Kidney (tissue), 13 donors: ENCODE measurements at regions not wholly inside any gene's neighbourhood (a gene's known extent, or its start where the extent isn't known, plus 50 kb on each side); places are given as distances from the start of the nearest gene placed in this dataset.

Source experiments
- DNase-seq, 5 donors: peaks; one replicate each; pipeline ENCODE4 v3.0.0-alpha.2; 2013 to 2020
- FAIRE-seq: peaks from 2 replicates; lab custom pipeline; 2012; peaks lifted over from hg19 to GRCh38; lab: Jason Lieb, UNC
- H3K27ac ChIP-seq, 2 donors: one replicate each; pipeline ENCODE4 v1.7.0; 2013; ENCODE audit warnings: low read depth in 2 of 2, low read length in 2 of 2, inconsistent platforms in 1 of 2
- H3K27me3 ChIP-seq: one replicate; pipeline ENCODE4 v1.7.1; 2013; ENCODE audit warnings: low read length, inconsistent platforms; ENCODE audit not compliant: control insufficient read depth, insufficient read depth
- H3K36me3 ChIP-seq, 3 donors: one replicate each; pipeline versions ENCODE4 v1.7.0 to v1.7.1; 2013; ENCODE audit warnings: low read length in 3 of 3, control low read depth in 1 of 3, inconsistent platforms in 1 of 3; ENCODE audit not compliant: insufficient read depth in 3 of 3, control insufficient read depth in 2 of 3
- H3K4me1 ChIP-seq, 3 donors: one replicate each; pipeline versions ENCODE4 v1.7.0 to v1.7.1; 2013; ENCODE audit warnings: low read length in 3 of 3, inconsistent platforms in 1 of 3, low read depth in 1 of 3; ENCODE audit not compliant: control insufficient read depth in 2 of 3, insufficient read depth in 2 of 3
- H3K4me3 ChIP-seq, 3 donors: one replicate each; pipeline versions ENCODE4 v1.7.0 to v1.8.1; 2013; ENCODE audit warnings: low read length in 3 of 3, control low read depth in 1 of 3, inconsistent platforms in 1 of 3
- H3K9ac ChIP-seq, 3 donors: one replicate each; pipeline versions ENCODE4 v1.7.0 to v1.7.1; 2013; ENCODE audit warnings: low read length in 3 of 3, control low read depth in 1 of 3, inconsistent platforms in 1 of 3
- H3K9me3 ChIP-seq, 3 donors: one replicate each; pipeline versions ENCODE4 v1.7.0 to v1.7.1; 2013; ENCODE audit warnings: low read length in 3 of 3, control low read depth in 1 of 3, inconsistent platforms in 1 of 3; ENCODE audit not compliant: control insufficient read depth in 2 of 3, insufficient read depth in 1 of 3
- CTCF ChIP-seq: IDR thresholded peaks from 3 replicates; pipeline ENCODE4 v1.5.1; 2012; ENCODE audit warnings: mild to moderate bottlenecking, moderate library complexity, borderline replicate concordance; ENCODE audit not compliant: insufficient read depth; ENCODE audit errors: extremely low read depth
- intact Hi-C: fragments of 100-400 bp; cut with DNase I; formaldehyde crosslinking; loops from one replicate; pipeline ENCODE4 v1.11.1; 2022
- donor health status: control.
- donor health status: control.
- donor health status: control.
- donor health status: control.
- donor health status: control.
- donor health status: DM: yes; HTN: yes; CAD: no.
- donor health status: Normal renal cell carcinoma (clear cell type).

- intact Hi-C loops: no loop called here
Observed at GRCh38 chr7:136348142-136348541, 371.0 kb upstream of the MTPN start.

GRCh38 chr7:136347488-136347887 lies 370.3 kb upstream of the MTPN start:
- Histone ChIP-seq H3K27me3 (no peaks in the 10 kb centered on the region), H3K27ac (no peak overlapping the region), H3K9me3 (no peaks in the 10 kb centered on the region), H3K36me3 (no peaks in the 10 kb centered on the region), H3K9ac (no peak overlapping the region), H3K4me3 (no peak overlapping the region), H3K4me1 (peaks cover 0 to 2% (median 0%) of the 10 kb centered on the region in 3 donors)
- intact Hi-C loops: no loop called here
- FAIRE-seq (no peak), DNase-seq (no peak)
- no peak for TF ChIP-seq CTCF

More at GRCh38 chr7:136348142-136348541, 371.0 kb upstream of the MTPN start:
- no peak for FAIRE-seq
- no peaks in the 10 kb centered on the region for H3K27me3 ChIP-seq
- no peak overlapping the region for H3K9ac ChIP-seq
- peaks cover 0 to 6% (median 0%) of the 10 kb centered on the region in 3 donors for H3K4me1 ChIP-seq
- no peaks in the 10 kb centered on the region for H3K9me3 ChIP-seq
- TF ChIP-seq CTCF: no peak
- H3K36me3 ChIP-seq: no peaks in the 10 kb centered on the region
- H3K4me3 ChIP-seq: no peak overlapping the region
- H3K27ac ChIP-seq: no peak overlapping the region
- no peak for DNase-seq

- Histone ChIP-seq H3K9me3 (no peaks in the 10 kb centered on the region), H3K27me3 (no peaks in the 10 kb centered on the region), H3K36me3 (no peaks in the 10 kb centered on the region), H3K9ac (no peak overlapping the region), H3K4me3 (no peak overlapping the region), H3K27ac (no peak overlapping the region), H3K4me1 (no peaks in the 10 kb centered on the region)
- intact Hi-C loops: no loop called here
- DNase-seq (no peak), FAIRE-seq (no peak)
- no peak for TF ChIP-seq CTCF
Observed at GRCh38 chr7:136342251-136342650, 365.1 kb upstream of the MTPN start.

GRCh38 chr7:136339464-136339863 lies 362.3 kb upstream of the MTPN start:
- no peaks in the 10 kb centered on the region for H3K27me3 ChIP-seq
- DNase-seq: no peak
- H3K9me3 ChIP-seq: no peaks in the 10 kb centered on the region
- no peak for FAIRE-seq
- intact Hi-C loops: no loop called here
- no peak overlapping the region for H3K27ac ChIP-seq
- no peaks in the 10 kb centered on the region for H3K4me1 ChIP-seq
- H3K4me3 ChIP-seq: no peak overlapping the region
- no peak for TF ChIP-seq CTCF
- no peaks in the 10 kb centered on the region for H3K36me3 ChIP-seq
- no peak overlapping the region for H3K9ac ChIP-seq
